Stimulated activated CD8-positive, alpha-beta memory T cell treated with anti-CD3 and anti-CD28 coated beads, Interleukin-15, amount 100 ng/mL, for 1 hour (primary cell): ENCODE measurements at regions not wholly inside any gene's neighbourhood (a gene's known extent, or its start where the extent isn't known, plus 50 kb on each side); places are given as distances from the start of the nearest gene placed in this dataset.

Experiments
- DNase-seq: peaks from one replicate; pipeline ENCODE4 v3.0.0-alpha.2; 2020; ENCODE audit warnings: low read depth

- DNase-seq, result no peak
These were observed 263.0 kb upstream of the CADM1 start for GRCh38 chr11:115767047-115767802.

GRCh38 chr11:115766561-115766960, 262.3 kb upstream of the CADM1 start:
- no peak for DNase-seq

GRCh38 chr11:115765803-115766239, 261.6 kb upstream of the CADM1 start:
- DNase-seq, result no peak

- DNase-seq, result no peak
These were observed 260.0 kb upstream of the CADM1 start for GRCh38 chr11:115764176-115764575.

DNA sequence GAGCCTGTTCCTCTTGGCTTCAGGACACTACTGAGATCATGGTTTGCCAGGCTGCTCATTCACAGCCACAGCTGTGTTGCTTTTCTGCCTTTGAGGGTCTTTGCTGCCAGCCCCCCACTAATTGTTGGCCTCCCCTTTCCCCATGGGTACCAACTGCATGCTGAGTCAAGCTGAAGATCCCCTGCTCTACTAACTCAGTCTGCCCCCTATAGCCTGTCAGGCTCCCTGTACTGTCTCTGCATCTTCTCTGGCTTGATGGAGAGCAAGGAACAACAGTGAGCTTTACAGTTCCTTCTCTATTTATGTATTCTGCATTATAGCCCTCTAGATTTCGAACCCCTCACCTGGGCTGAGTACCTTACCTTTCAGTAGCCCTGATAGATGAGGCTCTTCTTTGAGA, 257.6 kb upstream of the CADM1 start:
- no peak for DNase-seq

DNA sequence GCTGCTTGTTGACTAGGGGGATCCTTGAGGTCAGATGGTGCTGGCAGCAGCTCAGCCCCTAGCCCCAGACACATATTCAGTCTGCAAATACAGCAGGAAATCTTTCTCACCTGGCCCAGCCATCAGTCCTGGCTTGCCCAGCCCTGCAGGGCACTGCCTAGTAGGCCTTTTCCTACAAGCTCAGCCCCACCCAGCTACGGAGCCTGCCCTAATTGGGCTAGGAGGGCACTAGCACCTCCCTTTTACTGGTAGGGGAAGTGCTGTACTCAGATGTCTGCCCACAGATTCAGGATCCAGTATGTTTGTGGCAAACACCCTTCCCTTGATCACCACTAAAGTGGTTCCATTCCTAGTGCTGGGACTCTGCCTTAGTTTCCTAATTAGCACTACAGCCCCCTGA, 257.1 kb upstream of the CADM1 start:
- DNase-seq, result no peak

GRCh38 chr11:115760461-115761320, 256.5 kb upstream of the CADM1 start:
- no peak for DNase-seq

DNA sequence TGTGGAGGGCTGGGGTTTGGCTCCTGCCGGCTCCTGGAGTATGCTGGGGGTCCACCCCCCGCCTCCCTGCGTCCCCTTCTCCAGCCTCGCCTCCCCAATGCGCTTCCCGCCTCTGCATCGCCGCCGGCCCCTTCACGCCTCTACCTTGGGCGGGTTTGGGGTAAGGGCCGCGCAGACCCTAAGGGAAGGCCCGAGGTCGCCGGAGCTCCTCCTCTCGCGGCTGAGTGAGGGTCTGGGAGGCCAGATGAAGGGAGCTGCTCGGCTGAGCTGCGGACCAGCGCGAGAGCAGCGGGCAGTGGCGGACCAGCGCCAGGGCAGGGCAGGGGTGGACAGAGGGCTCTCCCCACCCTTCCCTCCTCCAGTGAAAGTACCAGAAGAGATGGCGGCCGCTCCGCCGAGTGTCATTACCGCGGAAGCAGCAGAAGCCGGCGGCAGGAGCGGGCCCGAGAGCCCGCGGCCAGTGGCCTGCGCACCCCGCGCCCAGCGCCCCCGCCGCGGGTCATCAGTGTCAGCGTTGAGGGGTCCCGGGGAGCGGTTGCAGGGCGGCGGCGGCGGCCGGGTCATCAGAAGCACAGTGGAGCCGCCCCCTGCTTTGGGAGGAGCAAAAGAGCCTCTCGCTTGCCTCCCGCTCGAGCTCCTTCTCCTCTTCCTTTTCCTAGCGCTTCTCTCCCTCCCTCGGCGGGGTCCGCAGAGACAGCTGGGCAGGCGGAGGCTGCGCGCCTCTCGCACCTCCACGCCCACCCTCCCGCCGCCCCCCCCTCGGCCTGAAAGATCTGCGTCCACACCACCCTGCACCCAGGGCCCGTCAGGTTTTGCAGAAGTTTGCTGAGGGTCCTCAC, 255.6 kb upstream of the CADM1 start:
- DNase-seq, result no peak

GRCh38 chr11:115758011-115758410, 253.8 kb upstream of the CADM1 start:
- DNase-seq, result no peak

GRCh38 chr11:115751243-115752015, 247.2 kb upstream of the CADM1 start:
- DNase-seq, result no peak

- DNase-seq, result no peak
These were observed 241.6 kb upstream of the CADM1 start for GRCh38 chr11:115745610-115746512.

DNA sequence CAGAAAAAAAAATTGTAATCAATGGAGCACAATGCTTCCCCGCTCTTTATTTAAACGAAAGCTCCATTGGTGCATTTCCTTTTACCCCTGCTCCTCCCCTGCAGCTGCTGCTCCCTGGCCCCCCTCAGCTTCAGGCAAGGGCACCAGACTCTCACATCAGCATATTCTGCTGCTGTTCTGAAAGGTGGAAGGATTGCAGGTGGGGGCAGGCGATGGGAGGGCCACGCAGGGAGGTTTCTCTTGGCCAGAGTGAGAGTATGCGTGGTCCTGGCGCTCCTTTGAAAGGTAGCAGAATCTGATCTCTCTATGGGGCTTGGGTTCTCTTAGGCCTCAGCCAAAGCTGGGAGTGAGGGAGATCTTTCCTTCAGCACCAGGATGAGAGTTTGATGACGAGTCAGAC, 240.9 kb upstream of the CADM1 start:
- no peak for DNase-seq

GRCh38 chr11:115743719-115744118, 239.5 kb upstream of the CADM1 start:
- DNase-seq, result no peak

GRCh38 chr11:115741376-115742107, 237.3 kb upstream of the CADM1 start:
- DNase-seq, result no peak

DNA sequence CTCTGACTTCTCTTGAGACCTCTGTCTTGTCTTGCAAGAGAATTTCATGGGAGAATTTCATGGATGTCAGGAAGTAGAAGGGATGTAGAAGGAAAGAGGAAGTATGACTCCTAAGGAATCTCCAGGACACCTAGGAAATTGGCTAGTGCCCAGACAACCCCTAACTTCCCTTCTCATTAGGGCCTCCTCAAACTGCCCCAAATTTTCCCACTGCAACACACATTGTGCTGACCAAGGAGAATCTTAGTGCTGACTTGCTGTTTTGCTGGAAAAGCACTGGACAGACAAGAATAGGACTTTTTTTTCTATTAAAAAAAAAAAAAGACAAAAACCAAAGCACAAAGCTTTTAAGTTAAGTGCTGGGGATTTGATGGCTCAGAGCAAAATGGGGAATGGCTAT, 236.1 kb upstream of the CADM1 start:
- no peak for DNase-seq

DNA sequence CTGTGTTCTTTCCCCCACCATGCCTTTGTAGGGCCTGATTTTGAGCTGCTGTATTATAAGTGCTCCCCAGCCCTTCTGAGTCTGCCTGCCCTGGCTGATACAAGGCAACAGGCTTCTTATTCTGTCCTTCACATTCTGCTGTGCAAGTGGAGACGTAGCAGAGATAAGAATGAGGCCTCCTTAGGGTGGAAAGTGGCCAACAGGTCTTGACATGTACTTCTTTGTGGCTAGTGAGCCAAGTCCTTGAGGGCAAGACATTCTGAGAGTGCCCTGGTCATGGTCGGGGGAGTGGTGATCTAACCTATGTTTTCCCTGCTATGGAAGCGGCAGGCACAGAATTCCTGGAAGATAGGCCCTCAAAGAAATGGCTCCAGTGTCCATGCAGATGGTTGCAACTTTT, 235.7 kb upstream of the CADM1 start:
- no peak for DNase-seq

DNA sequence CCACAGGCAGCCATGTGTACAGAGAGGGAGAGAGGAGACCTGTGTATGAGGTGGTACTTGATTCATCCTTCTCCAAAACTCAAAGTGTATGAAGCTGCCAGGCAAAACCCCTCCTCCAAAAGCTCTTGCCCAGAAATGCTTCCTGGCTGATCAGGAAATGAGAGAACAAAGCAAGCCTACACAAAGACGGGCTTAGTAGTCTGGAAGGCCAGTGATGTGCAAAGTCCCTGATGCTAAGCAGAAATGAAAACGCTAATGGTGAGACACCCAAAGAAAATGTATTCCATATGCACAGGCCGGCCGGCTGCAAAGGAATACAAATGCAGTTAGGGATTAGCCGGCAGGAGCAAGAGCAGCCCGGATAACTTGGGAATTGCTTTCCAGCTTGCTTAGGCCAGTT, 234.9 kb upstream of the CADM1 start:
- DNase-seq, result no peak

DNA sequence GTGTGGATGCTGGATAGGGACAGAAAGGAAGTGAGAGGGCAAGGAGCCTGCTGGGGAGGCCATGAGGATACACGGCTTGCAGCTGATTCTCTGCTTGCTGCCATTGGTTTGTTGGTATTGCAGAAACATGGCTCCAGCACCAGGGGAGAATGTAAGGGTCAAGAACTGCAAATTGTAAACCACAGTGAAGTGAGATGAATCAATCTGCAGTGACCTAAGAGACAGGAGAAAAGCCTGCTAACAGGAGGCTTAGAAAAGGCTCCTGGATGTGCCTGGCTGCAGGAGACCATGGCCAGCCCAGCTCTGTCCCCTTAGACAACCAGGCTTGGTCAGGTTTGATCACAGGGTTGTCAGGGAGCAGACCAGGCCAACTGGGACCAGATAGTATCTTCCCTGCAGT, 233.7 kb upstream of the CADM1 start:
- DNase-seq, result no peak

- DNase-seq, result no peak
These were observed 231.9 kb upstream of the CADM1 start for GRCh38 chr11:115736146-115736545.

GRCh38 chr11:115724666-115725065, 220.5 kb upstream of the CADM1 start:
- no peak for DNase-seq
